Activated B cell treated with CpG ODN at 0.5 μM for 24 hours (primary cell): ENCODE measurements at regions not wholly inside any gene's neighbourhood (a gene's known extent, or its start where the extent isn't known, plus 50 kb on each side); places are given as distances from the start of the nearest gene placed in this dataset.
"Not testable (repeated sequence)": the region's sequence is repeated elsewhere in the genome, so short reads cannot be mapped to it uniquely, and the experiment has no call there.

Experiments
- ATAC-seq: fragments of 200-7000 bp; cut with Tn5 transposase; one replicate; pipeline ENCODE4 v1.10.0; 2021; ENCODE audit warnings: low read depth, mild to moderate bottlenecking, moderate library complexity
- CTCF ChIA-PET: fragments of 350-600 bp; sonication (Branson Sonifier 250); formaldehyde crosslinking; loops from one replicate; lab custom pipeline; 2021; ENCODE audit warnings: antibody characterized with exemption; lab: Charles Lee
- POLR2A ChIA-PET: fragments of 350-600 bp; sonication (Branson Sonifier 250); formaldehyde crosslinking; loops from one replicate; lab custom pipeline; 2021; ENCODE audit warnings: antibody characterized with exemption; lab: Charles Lee
- DNase-seq: peaks from one replicate; pipeline ENCODE4 v3.0.0; 2022
- H3K27ac Mint-ChIP-seq: one replicate; pipeline ENCODE4 v1.8.0; 2020; ENCODE audit warnings: mixed read lengths
- H3K27me3 Mint-ChIP-seq: one replicate; pipeline ENCODE4 v1.8.0; 2021; ENCODE audit warnings: mixed read lengths
- H3K36me3 Mint-ChIP-seq: one replicate; pipeline ENCODE4 v1.8.0; 2021; ENCODE audit warnings: low read depth, mixed read lengths
- H3K4me1 Mint-ChIP-seq: one replicate; pipeline ENCODE4 v1.8.0; 2021; ENCODE audit warnings: mixed read lengths
- H3K4me3 Mint-ChIP-seq: one replicate; pipeline ENCODE4 v1.8.0; 2020; ENCODE audit warnings: mild to moderate bottlenecking, mixed read lengths
- H3K9me3 Mint-ChIP-seq: one replicate; pipeline ENCODE4 v1.8.0; 2020; ENCODE audit warnings: mixed read lengths
- intact Hi-C: fragments of 100-400 bp; cut with micrococcal nuclease; formaldehyde crosslinking; loops from one replicate; pipeline ENCODE4 v1.15.1; 2024
- TF ChIP-seq, protein P1 (sequence below): fragments of 200-600 bp; IDR thresholded peaks from one replicate; pipeline ENCODE4 v1.8.0; 2022; ENCODE audit warnings: antibody characterized with exemption, mild to moderate bottlenecking

DNA sequence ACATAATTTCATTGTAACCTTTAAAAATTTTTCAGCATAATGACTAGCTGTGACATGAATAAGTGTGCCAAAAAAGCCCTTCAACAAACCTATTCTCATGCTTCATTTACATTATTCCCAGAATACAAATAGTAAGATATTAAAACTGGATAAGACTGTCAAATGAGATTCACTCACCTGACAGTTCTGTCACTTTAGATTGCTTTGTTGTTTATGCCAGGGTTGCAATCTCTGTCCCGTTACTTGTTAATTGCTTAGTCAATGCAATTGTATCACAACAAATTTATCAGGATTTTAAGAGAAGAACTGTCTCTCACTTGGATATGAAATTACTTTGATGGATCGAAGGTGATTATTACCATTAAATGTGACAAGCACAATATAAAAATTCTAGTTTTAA lies 616.0 kb upstream of the IGFBP7 start:
- intact Hi-C loops: no loop called here
- Mint-ChIP-seq H3K36me3 (no peaks in the 10 kb centered on the region), H3K27me3 (no peaks in the 10 kb centered on the region)

DNA sequence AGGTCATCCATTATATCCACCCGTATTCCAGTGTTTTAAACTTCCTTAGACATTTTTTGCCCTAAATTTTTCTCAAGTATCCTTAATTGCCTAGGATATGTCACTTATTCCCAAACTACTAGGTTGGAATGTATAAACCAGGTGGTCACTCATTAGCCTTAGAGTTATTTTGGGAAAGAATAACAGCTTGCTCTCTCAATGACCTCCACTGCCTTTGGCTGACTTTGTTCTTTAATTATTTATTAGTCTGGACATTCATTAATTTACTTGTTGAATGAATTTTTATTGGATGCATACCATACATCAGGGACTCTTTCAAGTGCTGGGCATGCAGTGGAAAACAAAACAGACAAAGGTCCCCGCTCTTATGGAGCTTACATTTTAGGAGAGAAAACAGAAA lies 609.3 kb upstream of the IGFBP7 start:
- H3K27ac Mint-ChIP-seq: no peak overlapping the region
- ChIA-PET POLR2A (no interaction called here), CTCF (no interaction called here)
- no peaks in the 10 kb centered on the region for H3K27me3 Mint-ChIP-seq
- no peaks in the 10 kb centered on the region for H3K4me1 Mint-ChIP-seq
- DNase-seq (no peak), ATAC-seq (no peak)
- H3K36me3 Mint-ChIP-seq: no peaks in the 10 kb centered on the region
- intact Hi-C loops: no loop called here
- H3K4me3 Mint-ChIP-seq: no peak overlapping the region
- TF ChIP-seq, protein P1, sequence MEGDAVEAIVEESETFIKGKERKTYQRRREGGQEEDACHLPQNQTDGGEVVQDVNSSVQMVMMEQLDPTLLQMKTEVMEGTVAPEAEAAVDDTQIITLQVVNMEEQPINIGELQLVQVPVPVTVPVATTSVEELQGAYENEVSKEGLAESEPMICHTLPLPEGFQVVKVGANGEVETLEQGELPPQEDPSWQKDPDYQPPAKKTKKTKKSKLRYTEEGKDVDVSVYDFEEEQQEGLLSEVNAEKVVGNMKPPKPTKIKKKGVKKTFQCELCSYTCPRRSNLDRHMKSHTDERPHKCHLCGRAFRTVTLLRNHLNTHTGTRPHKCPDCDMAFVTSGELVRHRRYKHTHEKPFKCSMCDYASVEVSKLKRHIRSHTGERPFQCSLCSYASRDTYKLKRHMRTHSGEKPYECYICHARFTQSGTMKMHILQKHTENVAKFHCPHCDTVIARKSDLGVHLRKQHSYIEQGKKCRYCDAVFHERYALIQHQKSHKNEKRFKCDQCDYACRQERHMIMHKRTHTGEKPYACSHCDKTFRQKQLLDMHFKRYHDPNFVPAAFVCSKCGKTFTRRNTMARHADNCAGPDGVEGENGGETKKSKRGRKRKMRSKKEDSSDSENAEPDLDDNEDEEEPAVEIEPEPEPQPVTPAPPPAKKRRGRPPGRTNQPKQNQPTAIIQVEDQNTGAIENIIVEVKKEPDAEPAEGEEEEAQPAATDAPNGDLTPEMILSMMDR: no peak
- peaks cover 3% of the 10 kb centered on the region for H3K9me3 Mint-ChIP-seq

More for the DNA sequence above, 616.0 kb upstream of the IGFBP7 start:
- Mint-ChIP-seq H3K27ac (no peak overlapping the region), H3K9me3 (peaks cover 5% of the 10 kb centered on the region), H3K4me1 (no peaks in the 10 kb centered on the region), H3K4me3 (no peak overlapping the region)
- ChIA-PET POLR2A (no interaction called here), CTCF (no interaction called here)
- TF ChIP-seq, protein P1: no peak
- DNase-seq (no peak), ATAC-seq (no peak)

DNA sequence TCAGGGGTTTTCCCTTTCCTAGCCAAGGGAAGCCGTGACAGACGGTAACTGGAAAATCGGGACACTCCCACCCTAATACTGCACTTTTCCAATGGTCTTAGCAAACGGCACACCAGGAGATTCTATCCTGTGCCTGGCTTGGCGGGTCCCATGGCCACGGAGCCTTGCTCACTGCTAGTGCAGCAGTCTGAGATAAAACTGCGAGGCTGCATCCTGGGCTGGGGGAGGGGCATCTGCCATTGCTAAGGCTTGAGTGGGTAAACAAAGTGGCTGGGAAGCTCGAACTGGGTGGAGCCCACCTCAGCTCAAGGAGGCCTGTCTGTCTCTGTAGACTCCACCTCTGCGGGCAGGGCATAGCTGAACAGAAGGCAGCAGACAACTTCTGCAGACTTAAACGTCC lies 604.1 kb upstream of the IGFBP7 start:
- H3K27me3 Mint-ChIP-seq, H3K36me3 Mint-ChIP-seq, H3K4me1 Mint-ChIP-seq, DNase-seq, CTCF ChIA-PET, H3K4me3 Mint-ChIP-seq, H3K9me3 Mint-ChIP-seq, intact Hi-C loops, POLR2A ChIA-PET, ATAC-seq, H3K27ac Mint-ChIP-seq: not testable (repeated sequence)

DNA sequence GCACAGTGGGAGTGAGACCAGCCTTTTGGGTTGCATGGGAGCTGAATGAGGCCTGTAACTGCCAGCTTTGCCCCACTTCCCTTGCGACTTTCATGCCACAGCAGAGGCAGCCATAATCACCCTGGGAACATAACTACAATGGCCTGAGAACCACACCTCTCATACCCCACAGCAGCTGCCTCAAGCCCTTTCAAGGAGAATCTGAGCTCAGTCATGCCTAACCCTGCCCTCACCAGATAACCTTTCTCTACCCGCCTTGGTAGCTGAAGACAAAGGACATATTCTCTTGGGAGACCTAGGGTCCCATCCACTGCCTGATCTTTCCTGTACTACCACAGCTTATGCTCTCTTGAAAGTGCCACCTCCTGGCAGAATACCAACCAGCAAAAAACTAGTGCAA lies 599.9 kb upstream of the IGFBP7 start:
- no peaks in the 10 kb centered on the region for H3K9me3 Mint-ChIP-seq
- ChIA-PET POLR2A (no interaction called here), CTCF (no interaction called here)
- no peak overlapping the region for H3K4me3 Mint-ChIP-seq
- no peak overlapping the region for H3K27ac Mint-ChIP-seq
- no peak for DNase-seq
- intact Hi-C loops: no loop called here
- no peak for ATAC-seq
- H3K4me1 Mint-ChIP-seq: no peaks in the 10 kb centered on the region
- H3K36me3 Mint-ChIP-seq: no peaks in the 10 kb centered on the region
- TF ChIP-seq, protein P1: no peak
- H3K27me3 Mint-ChIP-seq: no peaks in the 10 kb centered on the region

DNA sequence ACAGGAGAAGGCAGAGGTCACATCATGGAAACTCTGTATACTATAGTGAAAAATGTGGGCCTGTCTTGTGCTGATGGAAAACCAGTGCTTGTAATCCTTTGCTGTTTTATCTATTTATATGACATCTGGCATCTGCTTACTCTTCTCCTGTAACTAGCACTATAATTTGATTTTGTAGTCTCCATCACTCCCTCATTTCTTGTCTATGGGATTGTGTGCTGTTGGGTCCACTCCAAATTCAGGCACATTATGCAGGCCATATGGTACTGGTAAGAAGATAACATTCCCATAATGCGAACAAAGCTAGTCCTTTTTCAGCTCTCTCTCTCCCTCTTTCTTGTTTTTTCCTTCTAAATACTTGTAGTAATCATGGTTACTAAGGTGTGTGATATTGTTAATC lies 581.2 kb upstream of the IGFBP7 start:
- TF ChIP-seq, protein P1: no peak
- POLR2A ChIA-PET: no interaction called here
- Mint-ChIP-seq H3K4me1 (no peaks in the 10 kb centered on the region), H3K9me3 (peaks cover 10% of the 10 kb centered on the region), H3K27me3 (no peaks in the 10 kb centered on the region), H3K36me3 (no peaks in the 10 kb centered on the region), H3K4me3 (no peak overlapping the region), H3K27ac (no peak overlapping the region)
- ATAC-seq: no peak
- intact Hi-C loops: no loop called here
- DNase-seq: no peak
- CTCF ChIA-PET: no interaction called here

DNA sequence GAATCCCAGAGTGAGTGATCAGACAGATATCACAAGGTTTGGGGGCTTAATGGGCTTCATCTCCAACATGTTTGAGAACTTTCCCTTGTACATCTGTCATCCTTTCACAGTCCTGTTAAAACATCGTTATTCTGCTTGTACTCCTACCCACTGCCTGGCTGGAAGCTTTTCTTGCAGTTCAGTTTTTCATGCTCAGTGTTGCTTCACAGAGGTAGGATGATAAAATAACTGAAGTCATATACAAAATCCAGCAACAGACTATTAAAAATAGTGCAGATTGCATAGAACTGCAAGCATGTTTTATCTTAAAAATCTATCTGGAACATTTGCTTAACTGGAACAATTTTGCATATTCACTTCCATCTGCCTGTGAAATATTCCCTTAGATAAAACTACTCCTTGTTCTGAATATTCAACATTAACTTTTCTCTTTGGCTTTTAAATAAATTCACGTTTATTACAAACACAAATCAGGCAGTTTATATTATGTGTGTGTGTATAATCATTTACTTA lies 579.6 kb upstream of the IGFBP7 start:
- Mint-ChIP-seq H3K36me3 (no peaks in the 10 kb centered on the region), H3K4me3 (no peak overlapping the region), H3K4me1 (no peaks in the 10 kb centered on the region), H3K27ac (no peak overlapping the region), H3K27me3 (no peaks in the 10 kb centered on the region), H3K9me3 (peaks cover 10% of the 10 kb centered on the region)
- no peak for ATAC-seq
- CTCF ChIA-PET: no interaction called here
- DNase-seq: no peak
- TF ChIP-seq, protein P1: no peak
- POLR2A ChIA-PET: no interaction called here
- intact Hi-C loops: no loop called here
